Suppressor macrophage treated with lipopolysaccharide for 1 hour (primary cell): ENCODE measurements at regions not wholly inside any gene's neighbourhood (a gene's known extent, or its start where the extent isn't known, plus 50 kb on each side); places are given as distances from the start of the nearest gene placed in this dataset.
A peak's percentile ranks its signal among the peaks of the same experiment; 100 is the strongest.
"Not testable (repeated sequence)": the region's sequence is repeated elsewhere in the genome, so short reads cannot be mapped to it uniquely, and the experiment has no call there.

Source experiments
- DNase-seq, 3 donors: peaks; one replicate each; pipeline ENCODE4 v3.0.0-alpha.2; 2020 to 2022

DNA sequence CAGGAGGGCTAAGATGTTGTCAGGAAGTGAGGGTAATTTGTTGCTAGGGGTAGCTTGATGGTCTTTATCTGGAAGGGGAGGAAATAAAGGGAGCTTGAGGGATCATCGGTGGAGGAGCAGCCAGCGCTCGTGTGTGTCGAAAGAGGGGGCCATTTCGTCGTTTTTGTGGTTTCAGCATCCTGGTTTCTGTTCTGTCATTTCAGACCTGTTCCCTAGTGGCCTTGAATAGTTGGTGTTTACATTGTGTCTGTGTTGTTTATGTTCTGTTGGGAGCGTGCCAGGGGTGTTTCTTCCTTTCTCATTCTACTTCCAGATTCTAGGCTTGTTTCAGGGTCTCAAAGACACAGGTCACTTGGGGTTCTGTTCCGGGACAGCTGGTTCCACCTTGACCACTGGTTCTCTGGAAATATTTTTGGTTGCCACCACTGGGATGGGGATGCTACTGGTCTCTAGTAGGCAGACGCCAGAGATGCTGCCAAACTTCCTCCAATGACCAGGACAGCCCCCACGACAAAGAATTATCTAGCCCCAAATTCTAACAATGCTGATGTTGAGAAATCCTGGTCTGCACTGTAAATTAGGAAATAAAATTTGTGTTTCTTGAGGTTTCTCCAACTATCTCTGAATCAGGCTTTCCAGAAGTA lies 113.9 kb upstream of the NAA20 start:
- DNase-seq = peak; percentile 83 to 88 (median 87)

GRCh38 chr20:19907326-19908056 lies 109.7 kb upstream of the NAA20 start:
- DNase-seq = peak; percentile 62 to 82 (median 80)

DNA sequence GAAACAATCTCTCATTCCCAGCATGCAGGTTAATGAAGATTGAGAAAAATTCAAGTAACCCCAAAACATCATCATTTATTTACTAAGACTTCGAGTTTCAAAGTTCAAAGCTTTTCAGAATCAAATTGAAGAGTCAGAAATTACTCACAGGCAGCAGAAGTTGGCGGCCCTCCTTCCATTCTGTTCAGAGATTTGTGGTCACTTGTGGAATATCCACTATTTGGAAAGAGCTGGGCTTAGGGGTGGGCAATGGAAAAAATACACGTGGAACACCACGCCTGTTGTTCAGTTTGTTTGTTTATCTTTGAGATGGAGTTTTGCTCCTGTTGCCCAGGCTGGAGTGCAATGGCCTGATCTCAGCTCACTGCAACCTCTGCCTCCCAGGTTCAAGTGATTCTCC lies 108.6 kb upstream of the NAA20 start:
- DNase-seq = peak; percentile 61 to 86 (median 73)

GRCh38 chr20:19909725-19910124 lies 107.4 kb upstream of the NAA20 start:
- DNase-seq = peak in 1 of 3 donors; percentile 40

DNA sequence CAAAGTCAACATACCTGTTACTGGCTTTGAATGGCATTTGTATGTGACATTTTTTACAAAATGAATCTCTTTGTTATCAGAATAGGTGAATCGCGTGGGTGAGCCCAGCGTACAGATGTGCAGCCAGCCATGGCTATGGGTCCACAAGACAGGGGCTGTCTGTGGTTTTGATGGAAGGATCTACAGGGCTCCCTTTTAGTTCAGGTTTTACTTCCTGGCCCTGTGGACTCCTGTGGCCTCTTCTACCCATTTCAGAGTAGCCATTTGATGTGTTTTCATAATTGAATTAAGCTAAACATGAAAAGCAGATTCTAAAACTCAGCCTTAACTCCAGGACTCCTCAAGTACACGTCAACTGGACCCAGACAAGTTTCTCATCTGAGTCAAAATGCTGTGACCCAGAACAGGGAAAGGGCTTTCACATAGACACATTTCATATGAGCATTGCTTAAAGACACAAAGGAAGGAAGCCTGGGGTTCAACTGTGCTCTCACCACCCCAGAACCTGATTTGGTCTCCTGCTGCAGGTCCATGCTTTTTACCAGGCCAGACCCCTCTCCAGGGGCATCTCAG lies 105.3 kb upstream of the NAA20 start:
- DNase-seq = no peak

- DNase-seq = peak; percentile 60 to 89 (median 77)
Observed at GRCh38 chr20:19913349-19913748, 103.8 kb upstream of the NAA20 start.

- DNase-seq = peak; percentile 85 to 98 (median 95)
Observed at GRCh38 chr20:19913927-19914614, 103.1 kb upstream of the NAA20 start.

DNA sequence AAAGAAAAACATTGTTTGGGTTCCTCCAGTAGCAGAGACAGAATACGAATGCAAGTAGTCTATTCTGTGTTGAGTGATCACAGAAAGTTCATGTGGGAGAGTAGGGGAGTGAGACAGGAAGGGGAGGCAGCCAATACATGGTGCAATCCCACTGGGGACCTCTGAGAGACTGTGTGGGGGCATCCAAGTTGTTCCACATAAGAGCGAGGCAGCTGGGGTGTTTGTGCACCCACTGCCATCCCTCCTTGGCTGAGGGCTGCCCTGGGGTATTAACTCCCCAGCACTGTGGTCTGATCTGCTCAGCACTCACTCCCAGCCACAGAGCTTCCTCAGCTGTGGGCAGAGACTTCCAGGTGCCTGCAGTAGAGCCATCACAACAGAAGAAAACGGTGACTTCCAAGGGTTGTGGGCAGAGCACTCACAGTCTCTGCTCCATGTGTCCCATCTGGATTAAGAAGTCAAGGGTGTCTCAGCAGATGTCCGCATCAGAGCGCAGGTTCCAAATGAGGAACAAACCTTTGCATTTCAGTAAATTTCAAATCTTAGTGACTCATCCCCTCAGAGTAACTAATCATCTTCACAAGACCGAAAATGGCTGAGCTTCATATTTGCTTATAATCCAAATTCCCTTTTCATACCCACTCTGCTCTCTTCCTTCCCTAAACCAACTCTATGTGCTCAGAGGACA lies 101.9 kb upstream of the NAA20 start:
- peak; percentile 90 to 100 (median 99) for DNase-seq

GRCh38 chr20:19916531-19917485 lies 100.4 kb upstream of the NAA20 start:
- peak; percentile 50 to 73 (median 59) for DNase-seq

- DNase-seq = peak in 1 of 3 donors; percentile 17
Observed at GRCh38 chr20:19918965-19919329, 98.2 kb upstream of the NAA20 start.

GRCh38 chr20:19920381-19921138 lies 96.6 kb upstream of the NAA20 start:
- DNase-seq = no peak

- peak; percentile 54 to 70 (median 68) for DNase-seq
Observed at GRCh38 chr20:19921284-19921793, 95.8 kb upstream of the NAA20 start.

DNA sequence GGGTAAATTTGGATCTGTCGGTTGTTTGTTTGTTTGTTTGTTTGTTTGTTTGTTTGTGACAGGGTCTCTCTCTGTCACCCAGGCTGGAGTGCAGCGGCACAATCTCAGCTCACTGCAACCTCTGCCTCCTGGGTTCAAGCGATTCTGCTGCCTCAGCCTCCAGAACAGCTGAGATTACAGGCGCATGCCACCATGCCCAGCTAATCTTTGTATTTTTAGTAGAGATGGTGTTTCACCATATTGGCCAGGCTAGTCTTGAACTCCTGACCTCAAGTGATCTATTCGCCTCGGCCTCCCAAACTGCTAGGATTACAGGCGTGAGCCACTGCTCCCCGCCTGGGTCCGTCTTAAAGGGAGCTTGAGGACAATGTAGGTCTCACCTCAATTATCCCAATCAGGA lies 95.3 kb upstream of the NAA20 start:
- DNase-seq = not testable (repeated sequence)

GRCh38 chr20:19922716-19923115 lies 94.4 kb upstream of the NAA20 start:
- no peak for DNase-seq

DNA sequence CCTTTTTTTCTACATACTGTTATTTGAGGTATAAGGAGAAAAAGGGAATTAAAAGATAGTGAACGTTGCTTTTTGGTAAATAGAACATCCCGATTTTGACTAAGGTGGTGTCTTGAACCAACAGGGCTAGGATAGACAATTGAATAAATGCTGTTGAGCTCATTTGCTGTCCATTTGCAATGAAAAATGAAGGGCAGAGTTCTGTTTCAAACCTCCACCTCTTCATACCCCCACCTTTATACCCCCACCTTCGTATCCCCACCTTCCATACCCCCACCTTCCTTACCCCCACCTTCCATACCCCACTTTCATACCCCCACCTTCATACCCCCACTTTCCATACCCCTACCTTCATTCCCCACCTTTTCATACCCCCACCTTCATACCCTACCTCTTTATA lies 93.4 kb upstream of the NAA20 start:
- no peak for DNase-seq

GRCh38 chr20:19924255-19924654 lies 92.9 kb upstream of the NAA20 start:
- no peak for DNase-seq

- no peak for DNase-seq
Observed at GRCh38 chr20:19926591-19926990, 90.6 kb upstream of the NAA20 start.

- DNase-seq = peak; percentile 48 to 54 (median 51)
Observed at GRCh38 chr20:19928328-19929011, 88.7 kb upstream of the NAA20 start.

- no peak for DNase-seq
Observed at GRCh38 chr20:19929012-19929360, 88.2 kb upstream of the NAA20 start.

DNA sequence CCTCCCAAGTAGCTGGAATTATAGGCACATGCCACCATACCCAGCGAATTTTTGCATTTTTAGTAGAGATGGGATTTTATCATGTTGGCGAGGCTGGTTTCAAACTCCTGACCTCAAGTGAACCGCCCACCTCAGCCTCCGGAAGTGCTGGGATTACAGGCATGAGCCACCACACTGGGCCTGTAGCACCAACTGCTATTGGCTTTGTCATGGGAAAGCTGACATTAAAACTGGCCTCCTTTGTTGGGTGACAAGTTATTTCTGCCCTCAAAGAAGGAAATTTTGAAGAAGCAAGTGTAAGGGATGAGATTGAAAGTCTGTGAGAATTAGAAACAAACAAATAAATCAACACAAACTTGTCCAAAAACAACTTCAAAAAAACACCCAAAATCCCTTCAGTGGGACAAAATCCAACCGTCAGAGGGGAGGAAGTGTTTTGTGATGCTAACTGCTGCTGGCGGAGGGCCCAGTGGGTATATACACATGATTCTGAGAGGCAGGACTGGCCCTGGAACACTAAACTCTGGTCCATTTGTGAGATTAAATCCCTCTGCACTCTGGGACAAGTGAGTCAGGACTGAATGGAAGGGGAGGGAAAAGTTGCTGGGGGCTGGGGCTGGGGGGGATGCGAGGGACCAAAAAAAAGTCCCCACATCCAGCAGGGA lies 87.5 kb upstream of the NAA20 start:
- DNase-seq = peak; percentile 23 to 52 (median 35)
